ENCODE measurements at regions not wholly inside any gene's neighbourhood (a gene's known extent, or its start where the extent isn't known, plus 50 kb on each side); places are given as distances from the start of the nearest gene placed in this dataset.

DNA sequence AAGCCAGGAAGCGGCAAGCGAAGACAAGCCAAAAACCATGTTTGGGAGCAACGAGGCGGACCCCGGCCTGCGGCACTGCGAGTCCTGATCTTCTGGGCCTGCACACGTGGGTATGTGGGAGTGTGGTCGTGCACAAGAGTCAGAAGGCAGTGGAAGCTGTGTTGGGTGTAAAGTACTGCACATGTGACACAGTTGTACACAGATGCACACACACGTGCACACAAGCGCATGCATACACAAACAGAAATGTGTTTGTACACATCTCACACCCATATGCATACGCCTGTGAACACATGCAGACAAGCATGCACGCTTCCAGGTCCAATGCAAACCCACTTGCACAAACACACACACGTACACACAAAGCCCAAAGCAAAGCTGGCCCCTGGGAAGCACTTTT, 52.6 kb upstream of the SLCO4A1 start:
- TF ChIP-seq POLR2A (IDR thresholded peaks at IDR 0.05) = no peak
- TF ChIP-seq, protein P1, sequence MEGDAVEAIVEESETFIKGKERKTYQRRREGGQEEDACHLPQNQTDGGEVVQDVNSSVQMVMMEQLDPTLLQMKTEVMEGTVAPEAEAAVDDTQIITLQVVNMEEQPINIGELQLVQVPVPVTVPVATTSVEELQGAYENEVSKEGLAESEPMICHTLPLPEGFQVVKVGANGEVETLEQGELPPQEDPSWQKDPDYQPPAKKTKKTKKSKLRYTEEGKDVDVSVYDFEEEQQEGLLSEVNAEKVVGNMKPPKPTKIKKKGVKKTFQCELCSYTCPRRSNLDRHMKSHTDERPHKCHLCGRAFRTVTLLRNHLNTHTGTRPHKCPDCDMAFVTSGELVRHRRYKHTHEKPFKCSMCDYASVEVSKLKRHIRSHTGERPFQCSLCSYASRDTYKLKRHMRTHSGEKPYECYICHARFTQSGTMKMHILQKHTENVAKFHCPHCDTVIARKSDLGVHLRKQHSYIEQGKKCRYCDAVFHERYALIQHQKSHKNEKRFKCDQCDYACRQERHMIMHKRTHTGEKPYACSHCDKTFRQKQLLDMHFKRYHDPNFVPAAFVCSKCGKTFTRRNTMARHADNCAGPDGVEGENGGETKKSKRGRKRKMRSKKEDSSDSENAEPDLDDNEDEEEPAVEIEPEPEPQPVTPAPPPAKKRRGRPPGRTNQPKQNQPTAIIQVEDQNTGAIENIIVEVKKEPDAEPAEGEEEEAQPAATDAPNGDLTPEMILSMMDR (IDR thresholded peaks at IDR 0.05) = no peak
- WGBS, 2 donors = 81 to 82% methylated on average over 14 of the region's 14 CpGs
- intact Hi-C loops (cut with DNase I; ENCODE audit: low total_unique reads) = no loop called here

DNA sequence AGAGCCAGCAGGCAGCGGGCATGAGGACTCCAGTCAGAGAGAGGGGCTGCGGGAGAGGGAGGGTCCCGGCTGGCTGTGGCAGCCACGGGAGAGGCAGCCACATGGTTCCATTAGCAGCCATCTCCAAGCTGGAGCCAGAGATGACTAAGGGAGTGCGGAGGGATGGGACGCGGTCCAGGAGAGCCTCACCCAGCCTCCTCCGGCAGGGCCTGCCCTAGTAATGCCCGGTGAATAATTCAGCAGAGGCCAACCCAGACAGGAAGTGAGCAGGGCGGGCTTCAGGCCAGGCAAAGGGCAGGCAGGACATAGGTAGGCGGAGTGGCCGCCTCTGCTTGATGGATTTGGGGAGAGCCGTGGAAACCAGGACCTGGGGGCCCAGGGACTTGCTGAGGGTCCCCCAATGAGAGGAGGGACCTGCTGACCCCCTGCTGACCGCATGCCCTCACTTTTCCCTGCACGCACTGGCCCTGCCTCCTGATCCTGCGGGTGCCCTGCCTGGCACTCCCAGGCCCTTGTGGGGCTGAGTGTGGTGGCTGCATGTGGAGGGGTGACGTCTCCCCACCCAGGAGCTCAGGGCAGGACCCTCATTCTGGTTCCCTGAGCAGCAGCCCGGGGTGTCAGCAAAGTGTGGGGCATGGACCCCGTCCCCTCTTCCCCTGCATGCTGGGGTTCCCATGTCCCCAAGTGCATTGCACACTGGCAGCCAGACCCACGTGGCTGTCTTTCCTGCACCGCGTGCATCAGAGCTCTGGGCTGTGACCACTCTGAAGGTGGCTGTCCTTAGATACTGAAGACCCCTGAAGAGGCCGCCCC, 51.8 kb upstream of the SLCO4A1 start:
- intact Hi-C loops (cut with DNase I; ENCODE audit: low total_unique reads) = no loop called here
- no peak overlapping the region for H3K4me3 ChIP-seq (ENCODE audit: low read depth, poor library complexity, severe bottlenecking)
- TF ChIP-seq, protein P1 (IDR thresholded peaks at IDR 0.05) = no peak
- no peak for TF ChIP-seq POLR2A (IDR thresholded peaks at IDR 0.05)
- WGBS, 2 donors = 46 to 53% methylated on average over 21 to 23 of the region's 23 CpGs
- no peak for DNase-seq (ENCODE audit: low spot score in 2 of 2)

More for the DNA sequence above, 52.6 kb upstream of the SLCO4A1 start:
- DNase-seq (ENCODE audit: low spot score in 2 of 2) = no peak
- no peak overlapping the region for H3K4me3 ChIP-seq (ENCODE audit: low read depth, poor library complexity, severe bottlenecking)

DNA sequence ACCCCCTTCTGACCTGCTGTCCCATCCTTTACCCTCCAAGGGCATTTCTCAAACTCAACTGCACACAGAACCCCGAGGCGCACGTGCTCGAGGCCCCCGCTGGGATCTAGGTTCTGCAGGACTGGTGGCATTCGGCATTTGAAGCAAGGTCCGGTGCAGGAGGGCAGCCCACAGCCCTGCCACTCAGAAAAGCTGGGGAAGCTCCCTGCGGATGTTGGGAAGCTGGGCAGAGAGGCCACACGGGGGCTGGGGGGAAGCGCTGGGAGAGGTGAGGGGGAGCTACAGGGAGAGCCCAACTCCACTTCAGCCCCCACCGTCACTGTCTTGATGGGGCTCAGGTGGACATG, 51.2 kb upstream of the SLCO4A1 start:
- H3K4me3 ChIP-seq (ENCODE audit: low read depth, poor library complexity, severe bottlenecking) = no peak overlapping the region
- no peak for DNase-seq (ENCODE audit: low spot score in 2 of 2)
- intact Hi-C loops (cut with DNase I; ENCODE audit: low total_unique reads) = no loop called here
- no peak for TF ChIP-seq POLR2A (IDR thresholded peaks at IDR 0.05)
- TF ChIP-seq, protein P1 (IDR thresholded peaks at IDR 0.05) = no peak
- WGBS, 2 donors = 41 to 81% methylated on average over 4 to 11 of the region's 11 CpGs

DNA sequence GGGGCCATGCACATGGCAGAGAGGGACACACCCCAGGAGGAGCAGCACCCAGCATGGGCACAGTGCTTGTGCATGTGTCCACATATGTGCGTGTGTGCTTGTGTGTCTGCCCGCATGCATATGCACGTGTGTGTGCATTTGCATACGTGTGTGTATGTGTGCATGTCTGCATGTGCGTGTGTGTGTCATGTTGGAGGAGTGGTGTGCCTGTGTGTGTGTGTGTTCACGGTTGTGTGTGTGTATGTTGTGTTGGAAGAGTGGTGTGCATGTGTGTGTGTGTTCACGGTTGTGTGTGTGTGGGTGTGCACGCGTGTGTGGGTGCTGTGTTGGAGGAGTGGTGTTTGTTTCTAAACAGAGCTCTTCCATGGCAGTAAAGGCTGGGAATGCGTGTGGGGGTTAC, 50.7 kb upstream of the SLCO4A1 start:
- no peak overlapping the region for H3K4me3 ChIP-seq (ENCODE audit: low read depth, poor library complexity, severe bottlenecking)
- 84% methylated on average over 10 of the region's 10 CpGs for whole genome bisulfite sequencing, 2 donors

More for the DNA sequence above, 50.7 kb upstream of the SLCO4A1 start:
- TF ChIP-seq POLR2A (IDR thresholded peaks at IDR 0.05) = no peak
- TF ChIP-seq, protein P1 (IDR thresholded peaks at IDR 0.05) = no peak
- intact Hi-C loops (cut with DNase I; ENCODE audit: low total_unique reads) = no loop called here
- no peak for DNase-seq (ENCODE audit: low spot score in 2 of 2)

Small RNA genes in the stretch of these regions (microRNA-seq; reads per million reads assigned to microRNA genes)
- gene MIR1-1 (ENCODE audit: borderline number of aligned reads in 1 of 2, borderline replicate concordance in 2 of 2) (1.1 to 3.4 reads per million in 2 donors), gene MIR133A2 (ENCODE audit: borderline number of aligned reads in 1 of 2, borderline replicate concordance in 2 of 2) (0 reads per million in 2 donors)

Measured in lower leg skin (tissue), 4 donors.